ENCODE measurements at regions not wholly inside any gene's neighbourhood (a gene's known extent, or its start where the extent isn't known, plus 50 kb on each side); places are given as distances from the start of the nearest gene placed in this dataset.

GRCh38 chr13:47146136-47146535 is 249.3 kb upstream of the HTR2A start:
- DNase-seq (peak; percentile 89), ATAC-seq (ENCODE audit: low read depth) (peak; percentile 82)
- Histone ChIP-seq H3K4ac (ENCODE audit: low read depth, low read length) (no peak overlapping the region), H3K23ac (ENCODE audit: low read depth, low read length) (no peak overlapping the region), H3K56ac (ENCODE audit: extremely low read depth, insufficient read depth, low read length) (no peak overlapping the region), H3K18ac (ENCODE audit: low read depth, low read length) (no peak overlapping the region), H3K9me3 (ENCODE audit: control insufficient read depth, insufficient read depth, low read length) (no peaks in the 10 kb centered on the region), H3K4me3 (ENCODE audit: insufficient read depth, low read depth, low read length) (no peak overlapping the region), H4K20me1 (ENCODE audit: insufficient read depth, low read length) (no peaks in the 10 kb centered on the region), H3K79me1 (ENCODE audit: low read depth in 1 of 2, low read length in 2 of 2) (no peaks in the 10 kb centered on the region), H3K27ac (ENCODE audit: insufficient read depth, low read length) (no peak overlapping the region), H2AK9ac (replicated peaks; ENCODE audit: low read depth, low read length, poor library complexity) (no peak overlapping the region), H3K27me3 (ENCODE audit: control insufficient read depth, insufficient read depth, low read length) (no peaks in the 10 kb centered on the region), H3K14ac (replicated peaks; ENCODE audit: low read depth, low read length) (no peak overlapping the region), H2AFZ (replicated peaks; ENCODE audit: low read length, poor library complexity) (no peak overlapping the region), H2AK5ac (ENCODE audit: low read depth, low read length) (no peak overlapping the region), H3K9me1 (ENCODE audit: insufficient read depth, low read length) (no peaks in the 10 kb centered on the region), H3K9ac (ENCODE audit: low read depth, low read length) (no peak overlapping the region), H2BK20ac (ENCODE audit: low read depth, low read length) (no peak overlapping the region; the same call in 1 of the 2 replicates), H2BK5ac (ENCODE audit: low read depth, low read length, poor library complexity, severe bottlenecking) (no peak overlapping the region), H4K91ac (ENCODE audit: insufficient read depth, low read depth, low read length) (no peak overlapping the region), H2BK120ac (ENCODE audit: low read depth, low read length) (no peak overlapping the region; the same call in 1 of the 2 replicates), H3K36me3 (ENCODE audit: control insufficient read depth, insufficient read depth, low read length) (no peaks in the 10 kb centered on the region), H3K4me2 (ENCODE audit: low read depth, low read length) (0 out of 2 replicates have a peak overlapping the region, but pooled peaks have one; percentile 14), H4K8ac (ENCODE audit: low read depth in 2 of 2, low read length in 2 of 2) (0 out of 4 replicates have a peak overlapping the region, but pooled peaks of 1 of the 2 experiments have one; percentile 6), H4K5ac (ENCODE audit: low read depth, low read length) (no peak overlapping the region), H3K4me1 (ENCODE audit: control insufficient read depth, insufficient read depth, low read length) (peaks cover 4% of the 10 kb centered on the region), H2BK15ac (ENCODE audit: low read depth, low read length) (no peak overlapping the region)
- POLR2A ChIA-PET (ENCODE audit: unreplicated experiment) = no interaction called here
- TF ChIP-seq RFX5 (IDR thresholded peaks at IDR 0.05; ENCODE audit: low read depth, low read length) (no peak), CEBPB (IDR thresholded peaks at IDR 0.05; ENCODE audit: low read depth, low read length) (peak; percentile 76)
- in situ Hi-C loops (cut with MboI; ENCODE audit: low sequenced_read_pairs) (no loop called here), dilution Hi-C loops (cut with HindIII; ENCODE audit: low sequenced_read_pairs, unreplicated experiment) (no loop called here), intact Hi-C loops (cut with micrococcal nuclease) (no loop called here)
- CTCF ChIA-PET = no interaction called here
- no TSS peak for BruUV-seq (replicated peaks)
